SHP77 (cell line): ENCODE measurements at regions not wholly inside any gene's neighbourhood (a gene's known extent, or its start where the extent isn't known, plus 50 kb on each side); places are given as distances from the start of the nearest gene placed in this dataset.
A peak's percentile ranks its signal among the peaks of the same experiment; 100 is the strongest.

Source experiments
- DNase-seq, 2 experiments: peaks; one replicate each; lab custom pipeline; 2025; lab: John Stamatoyannopoulos, UW

GRCh38 chrX:49773993-49774392 lies 55.1 kb upstream of the PAGE4 start:
- DNase-seq = no peak

GRCh38 chrX:49767236-49767635 lies 61.9 kb upstream of the PAGE4 start:
- no peak for DNase-seq

- DNase-seq = no peak
Observed at GRCh38 chrX:49762175-49762720, 66.5 kb upstream of the PAGE1 start.

DNA sequence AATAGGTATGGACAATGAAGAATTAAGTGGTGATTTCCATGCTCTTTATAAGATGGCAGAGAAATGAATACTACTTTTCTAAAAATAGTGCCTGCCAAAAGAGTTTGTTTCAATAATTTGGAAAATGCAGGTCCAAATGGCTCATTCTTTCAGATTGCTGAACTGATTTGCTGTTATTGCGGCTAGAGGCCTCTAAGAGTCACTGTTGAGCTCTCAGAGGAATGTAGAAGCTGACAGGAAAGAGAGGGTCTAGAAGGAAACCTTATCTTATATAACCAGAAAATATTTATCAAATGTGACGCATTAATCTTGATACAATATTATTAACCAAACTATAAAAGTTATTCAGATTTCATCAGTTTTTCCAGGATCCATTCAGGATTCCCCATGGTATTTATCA lies 65.7 kb upstream of the PAGE1 start:
- peak in 1 of 2 experiments; percentile 1 for DNase-seq

DNA sequence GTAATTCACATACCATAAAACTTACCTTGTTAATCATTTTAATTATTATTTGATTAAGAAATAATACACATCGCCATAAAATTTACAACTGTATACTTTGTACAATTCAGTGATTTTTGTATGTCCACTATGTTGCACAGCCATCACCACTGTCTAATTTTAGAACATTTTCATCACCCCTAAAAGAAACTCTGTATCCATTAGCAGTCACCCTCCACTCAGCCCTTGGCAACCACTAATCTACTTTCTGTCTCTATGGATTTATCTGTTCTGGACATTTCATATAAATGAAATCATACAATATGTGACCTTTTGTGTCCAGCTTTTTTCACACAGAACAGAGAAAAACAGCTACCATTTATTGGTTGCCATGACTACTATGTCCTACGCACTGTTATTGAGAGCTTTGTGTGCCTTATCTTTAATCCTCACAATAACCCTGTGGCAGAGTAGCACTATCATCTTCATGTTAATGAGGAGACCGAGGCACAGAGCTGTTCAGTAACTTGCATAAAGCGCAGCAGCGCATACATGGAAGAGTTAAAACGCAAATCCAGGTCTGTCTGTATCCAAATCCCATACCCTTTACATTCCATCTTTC lies 64.6 kb upstream of the PAGE1 start:
- DNase-seq = no peak

DNA sequence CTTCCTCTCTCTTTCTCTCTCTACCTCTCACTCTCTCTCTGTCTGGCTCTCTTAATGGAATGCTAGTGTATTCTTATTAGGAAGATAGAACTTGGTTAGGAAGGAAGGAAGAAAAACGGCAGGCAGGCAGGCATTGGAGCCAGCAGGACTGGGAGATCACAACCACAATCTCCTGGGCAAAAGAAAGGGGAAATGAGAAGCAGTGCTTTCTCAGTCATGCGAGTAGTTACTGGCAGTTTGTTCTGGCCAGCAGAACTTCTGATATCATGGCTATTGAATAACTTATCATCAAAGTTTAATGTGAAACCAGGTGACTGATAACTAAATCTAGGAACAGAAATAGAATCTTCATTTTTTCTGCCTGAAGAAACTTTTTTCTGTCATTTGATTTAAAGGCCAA lies 60.9 kb upstream of the PAGE1 start:
- no peak for DNase-seq

DNA sequence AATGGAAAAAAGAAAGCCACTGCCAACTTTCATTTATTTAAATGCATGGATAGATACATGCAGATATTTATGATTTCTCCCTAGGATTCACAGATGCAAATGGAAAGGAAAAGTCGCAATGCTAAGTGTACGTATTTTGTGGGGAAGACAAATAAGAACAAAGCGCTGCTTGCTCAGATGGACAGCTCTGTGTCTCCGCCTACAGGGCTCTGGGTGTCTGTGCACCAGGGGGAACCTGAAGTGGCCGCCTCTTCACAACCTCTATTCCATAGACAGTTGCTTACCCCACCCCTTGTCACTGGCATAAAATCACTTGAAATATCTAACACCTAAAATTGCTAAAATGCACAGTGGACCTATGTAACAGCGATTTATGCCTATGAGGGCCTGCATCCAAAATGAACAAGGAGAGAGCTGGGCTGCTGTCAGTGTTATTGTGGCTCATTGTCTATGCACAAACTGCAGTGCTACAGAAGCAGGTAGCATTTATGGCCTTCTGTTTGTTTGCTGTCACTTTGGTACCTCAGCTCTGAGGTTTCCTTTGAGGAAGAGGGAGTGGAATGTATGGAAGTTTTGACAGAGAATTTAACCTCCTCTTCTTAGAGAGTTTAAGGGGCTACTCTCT lies 58.6 kb upstream of the PAGE1 start:
- peak; percentile 11 to 30 for DNase-seq

DNA sequence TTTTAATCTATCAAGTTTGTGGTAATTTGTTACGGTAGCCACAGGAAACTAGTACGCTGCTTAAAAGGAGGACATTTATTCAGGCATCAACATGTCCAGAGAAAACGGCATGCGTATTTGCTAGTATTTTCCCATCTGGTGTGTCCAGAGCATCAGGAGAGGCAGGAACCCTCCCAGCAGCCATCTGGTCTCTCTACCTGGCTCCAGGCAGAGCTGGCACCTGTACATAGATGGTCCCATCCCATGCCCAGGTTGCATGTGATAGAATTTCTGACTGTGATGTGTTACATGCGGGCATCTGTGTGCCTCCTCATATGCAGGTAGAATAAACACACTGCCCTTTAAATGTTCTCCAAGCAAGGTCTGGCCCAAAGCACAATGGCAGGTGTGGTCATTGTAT lies 57.9 kb upstream of the PAGE1 start:
- DNase-seq = no peak

GRCh38 chrX:49748211-49748956 lies 52.6 kb upstream of the PAGE1 start:
- no peak for DNase-seq

GRCh38 chrX:49746306-49746705 lies 50.5 kb upstream of the PAGE1 start:
- no peak for DNase-seq
